Activated CD4-positive, CD25-positive, alpha-beta regulatory T cell treated with anti-CD3 and anti-CD28 coated beads, Interleukin-2, amount 50 U/mL, for 16 hours (primary cell): ENCODE measurements at regions not wholly inside any gene's neighbourhood (a gene's known extent, or its start where the extent isn't known, plus 50 kb on each side); places are given as distances from the start of the nearest gene placed in this dataset.

Experiments used
- DNase-seq: peaks from one replicate; pipeline ENCODE4 v3.0.0-alpha.2; 2020; ENCODE audit warnings: low read depth, low spot score

DNA sequence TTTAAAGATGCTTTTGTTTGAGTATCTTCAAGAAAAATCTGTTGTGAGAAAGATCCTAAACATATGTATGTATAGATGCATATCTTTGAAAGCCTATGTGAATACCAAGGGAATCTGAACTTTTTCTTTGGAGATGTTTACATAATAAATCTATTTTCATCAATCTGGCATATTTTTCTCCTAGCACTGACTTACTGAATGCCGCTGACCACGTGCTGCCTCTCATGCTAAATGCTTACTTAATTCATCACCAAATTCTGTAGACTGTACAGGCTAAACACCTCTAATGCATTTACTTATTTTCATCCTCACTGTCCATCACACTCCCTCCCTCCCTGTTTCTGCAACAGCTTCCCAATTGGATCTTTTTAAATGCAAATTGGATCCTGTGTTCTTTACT, 566.2 kb upstream of the WWC1 start:
- no peak for DNase-seq

DNA sequence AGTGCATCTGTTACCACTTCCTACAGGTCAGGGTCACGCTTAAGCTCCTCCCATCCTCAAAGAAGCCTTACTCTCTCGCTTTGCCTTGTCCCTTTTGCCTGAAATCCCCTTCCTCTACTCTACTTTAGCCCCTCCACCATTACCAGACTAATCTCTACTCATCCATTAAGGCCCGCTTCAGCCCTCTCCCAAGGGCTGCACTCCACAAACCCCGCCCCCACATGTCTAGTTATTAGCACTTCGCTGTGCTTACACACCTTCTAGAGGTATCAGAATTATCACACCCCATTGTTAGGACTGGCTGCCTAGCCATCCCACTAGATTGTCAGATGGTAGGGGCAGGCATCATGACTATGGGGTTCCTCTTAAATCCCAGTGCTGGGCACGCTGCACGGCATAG, 565.7 kb upstream of the WWC1 start:
- no peak for DNase-seq

DNA sequence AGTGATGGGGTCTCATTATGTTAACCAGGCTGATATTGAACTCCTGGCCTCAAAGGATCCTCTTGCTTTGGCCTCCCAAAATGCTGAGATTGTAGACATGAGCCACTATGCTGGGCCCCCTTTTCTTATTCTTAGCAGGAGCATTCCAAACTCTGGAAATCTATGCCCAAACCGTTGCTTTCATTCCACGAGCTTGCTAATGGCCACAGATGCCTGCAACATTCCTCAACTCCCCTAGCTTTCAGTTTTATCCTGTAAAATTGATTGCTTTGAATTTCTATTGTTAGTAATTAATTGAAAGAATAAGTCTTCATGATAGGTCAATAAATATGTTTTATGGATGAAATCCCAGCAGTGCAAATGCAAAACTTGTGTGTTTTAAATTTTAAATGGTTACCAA, 564.8 kb upstream of the WWC1 start:
- no peak for DNase-seq

DNA sequence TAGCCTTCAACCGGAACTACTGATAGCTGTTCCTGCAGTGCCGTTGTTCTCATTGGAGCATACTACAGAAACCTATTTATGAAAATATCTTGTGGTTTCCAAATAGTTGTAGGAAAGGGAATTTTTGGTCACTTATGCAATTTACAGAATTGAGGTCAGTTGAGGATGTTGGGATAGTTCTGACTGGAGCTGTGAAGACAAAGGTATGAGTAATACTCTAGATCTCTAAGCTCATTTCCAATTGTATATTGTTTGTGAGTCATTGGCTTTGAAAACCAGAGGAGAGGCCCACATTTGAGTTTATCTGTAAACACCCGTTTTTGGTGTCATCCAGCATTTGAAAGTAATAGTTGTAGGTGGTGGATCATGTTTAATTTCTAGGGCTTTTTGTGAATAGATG, 561.3 kb upstream of the WWC1 start:
- no peak for DNase-seq

DNA sequence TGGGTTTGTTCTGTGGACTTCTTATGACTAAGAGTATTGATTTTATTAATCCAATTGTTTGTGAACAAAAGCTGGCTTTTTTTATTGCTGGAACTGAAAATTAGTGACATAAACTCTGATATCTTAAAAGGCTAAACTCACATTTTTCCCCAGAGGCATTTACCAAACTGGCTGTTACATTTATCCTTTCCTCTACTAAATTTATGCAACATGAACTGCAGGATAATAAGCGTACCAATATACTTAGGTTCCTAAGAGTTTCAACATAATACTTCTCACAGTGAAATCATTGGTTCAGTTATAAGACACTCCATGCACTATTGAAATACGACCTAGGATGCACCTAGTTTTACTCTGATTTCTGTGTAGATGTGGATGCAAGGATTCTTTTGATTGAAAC, 560.8 kb upstream of the WWC1 start:
- DNase-seq, result no peak

DNA sequence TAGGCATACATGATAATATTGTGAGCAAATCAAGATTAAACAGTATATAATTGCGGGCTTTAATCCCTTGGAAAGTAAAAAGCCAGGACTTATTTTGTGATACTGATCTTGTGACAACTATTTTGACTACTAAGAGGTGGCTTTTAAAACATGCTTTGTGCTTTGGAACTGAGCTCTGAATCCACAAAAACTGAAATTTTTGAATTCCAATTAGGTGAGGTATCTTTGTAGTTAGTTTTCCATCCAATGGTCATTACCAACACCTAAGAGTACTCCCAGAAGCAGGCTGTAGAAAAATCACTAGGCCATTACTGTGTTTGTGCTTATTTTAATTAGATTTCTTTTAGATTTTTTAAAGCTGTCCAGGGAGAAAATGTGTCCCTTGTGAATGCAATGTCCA, 559.5 kb upstream of the WWC1 start:
- no peak for DNase-seq

DNA sequence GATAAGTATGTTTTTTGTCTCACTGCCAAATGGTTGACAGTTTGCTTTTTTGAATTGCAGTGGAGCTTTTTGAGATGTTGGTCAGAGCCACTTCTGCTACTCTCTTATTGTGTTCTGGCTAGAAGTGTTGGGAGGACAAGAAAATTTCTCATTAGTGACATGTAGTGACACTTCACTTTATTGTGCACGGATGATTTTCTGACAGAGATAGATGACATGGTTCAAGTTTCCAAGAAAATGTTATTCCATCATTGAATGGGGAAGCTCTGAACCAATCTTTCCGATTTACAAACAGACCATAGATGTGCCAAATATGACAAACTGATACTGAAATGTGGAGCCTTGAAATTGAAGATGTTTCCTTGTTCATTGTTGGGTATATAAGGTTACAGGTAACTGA, 558.9 kb upstream of the WWC1 start:
- no peak for DNase-seq

DNA sequence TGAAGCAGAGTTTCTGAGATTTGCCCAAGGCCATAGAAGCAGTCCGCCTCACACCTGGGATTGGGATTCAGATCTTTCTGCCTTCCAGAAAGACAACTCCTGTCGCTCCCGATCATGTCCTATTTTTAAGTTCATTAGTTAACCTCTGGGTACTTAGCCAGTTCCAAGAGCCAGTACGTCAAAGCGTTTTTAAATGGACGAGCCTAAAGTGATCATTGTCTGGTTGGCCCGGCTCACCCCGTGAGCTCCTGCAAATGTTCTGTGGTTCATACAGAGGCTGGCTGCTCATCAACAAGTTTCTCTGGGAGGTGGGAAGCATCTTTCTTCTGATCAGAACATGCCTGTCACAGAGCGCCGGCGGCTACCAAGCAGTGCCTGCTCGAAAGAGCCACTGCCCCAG, 554.5 kb upstream of the WWC1 start:
- no peak for DNase-seq

DNA sequence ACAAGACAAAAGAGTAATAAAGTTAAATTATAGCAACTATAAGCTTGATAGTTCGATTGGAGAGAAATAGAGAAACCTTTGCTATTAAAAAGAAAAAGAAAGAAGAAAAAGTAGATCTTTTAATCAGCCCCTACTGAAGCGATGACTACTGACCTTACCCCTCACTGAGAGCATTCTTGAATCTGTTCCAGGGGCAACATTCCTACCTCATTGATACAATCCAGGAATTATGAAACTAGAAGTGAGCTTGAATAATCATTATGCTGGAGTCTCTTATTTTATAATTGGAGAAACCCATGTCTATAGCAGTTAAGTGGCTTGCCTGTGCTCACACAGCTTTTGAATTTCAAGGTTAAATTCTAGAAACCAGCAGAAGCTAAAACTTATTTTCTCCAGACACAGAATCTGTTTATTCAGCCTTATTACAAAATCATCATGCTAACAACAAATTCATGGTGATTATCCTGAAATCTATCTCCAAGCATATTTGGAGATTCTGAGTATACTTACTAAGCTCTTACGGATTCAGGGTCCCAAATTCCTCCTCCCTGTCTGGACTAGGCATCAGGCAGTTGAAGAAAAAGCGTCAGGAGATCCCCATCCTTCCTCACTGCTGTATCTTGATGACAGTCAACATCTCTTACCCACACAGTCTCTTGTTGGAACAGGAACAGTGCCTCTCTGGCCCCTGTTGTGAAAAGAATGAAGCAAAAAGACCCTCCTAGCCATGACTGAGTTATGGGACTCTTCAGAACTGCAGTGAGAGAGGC, 547.6 kb upstream of the WWC1 start:
- DNase-seq, result no peak

DNA sequence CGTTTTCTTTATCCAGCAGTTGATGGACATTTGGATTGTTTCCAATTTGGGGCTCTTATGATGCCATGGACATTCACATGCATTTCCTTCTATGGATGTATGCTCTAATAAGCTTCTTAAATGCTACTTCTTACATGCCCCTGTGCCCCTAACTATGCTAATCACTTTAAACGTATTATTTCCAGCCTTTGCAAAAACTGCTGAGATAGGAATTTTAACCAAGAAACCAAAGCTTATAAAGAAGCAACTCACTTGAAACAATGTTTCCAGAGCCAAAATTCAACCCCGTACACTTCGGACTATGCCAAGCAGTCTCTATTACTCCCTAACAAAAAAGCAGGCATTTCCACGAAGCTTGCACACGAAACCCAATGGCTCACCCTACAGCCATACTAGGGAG, 545.6 kb upstream of the WWC1 start:
- no peak for DNase-seq

DNA sequence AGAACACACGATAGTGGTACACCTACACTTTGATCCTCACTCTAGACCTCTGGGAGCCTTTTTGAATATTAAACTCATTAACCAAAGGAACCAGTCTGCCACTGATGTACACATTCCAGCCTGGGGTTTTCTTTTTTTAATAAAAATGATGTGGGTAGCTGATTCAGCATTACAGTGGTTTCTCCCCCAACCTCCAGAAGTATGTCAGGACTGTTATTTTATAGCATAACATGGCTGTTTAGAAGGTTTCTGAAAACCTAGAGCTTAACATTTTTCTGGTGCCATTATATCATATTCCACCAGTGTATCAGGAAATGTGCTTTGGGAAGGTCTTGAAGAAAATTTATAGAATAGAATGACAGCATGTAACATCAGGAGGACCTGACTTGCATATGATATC, 540.9 kb upstream of the WWC1 start:
- no peak for DNase-seq

DNA sequence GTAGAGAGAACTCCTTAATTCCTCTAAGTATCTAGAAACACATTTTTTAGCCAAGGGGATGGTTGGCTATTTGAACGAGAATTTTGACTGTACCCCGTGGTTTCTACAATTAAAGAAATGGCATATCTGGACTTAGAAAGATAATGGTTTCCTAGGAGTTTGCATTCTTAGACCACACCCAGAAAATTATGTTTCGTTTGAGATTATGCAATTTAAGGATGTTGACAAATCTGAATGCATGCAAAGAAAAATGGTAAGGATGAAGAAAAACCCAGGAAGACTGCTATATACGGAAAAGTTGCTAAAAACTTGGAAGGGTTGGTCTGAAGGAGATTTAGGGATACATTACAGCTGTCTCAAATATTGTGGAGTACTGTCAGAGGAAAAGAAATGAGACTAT, 538.5 kb upstream of the WWC1 start:
- DNase-seq, result no peak

DNA sequence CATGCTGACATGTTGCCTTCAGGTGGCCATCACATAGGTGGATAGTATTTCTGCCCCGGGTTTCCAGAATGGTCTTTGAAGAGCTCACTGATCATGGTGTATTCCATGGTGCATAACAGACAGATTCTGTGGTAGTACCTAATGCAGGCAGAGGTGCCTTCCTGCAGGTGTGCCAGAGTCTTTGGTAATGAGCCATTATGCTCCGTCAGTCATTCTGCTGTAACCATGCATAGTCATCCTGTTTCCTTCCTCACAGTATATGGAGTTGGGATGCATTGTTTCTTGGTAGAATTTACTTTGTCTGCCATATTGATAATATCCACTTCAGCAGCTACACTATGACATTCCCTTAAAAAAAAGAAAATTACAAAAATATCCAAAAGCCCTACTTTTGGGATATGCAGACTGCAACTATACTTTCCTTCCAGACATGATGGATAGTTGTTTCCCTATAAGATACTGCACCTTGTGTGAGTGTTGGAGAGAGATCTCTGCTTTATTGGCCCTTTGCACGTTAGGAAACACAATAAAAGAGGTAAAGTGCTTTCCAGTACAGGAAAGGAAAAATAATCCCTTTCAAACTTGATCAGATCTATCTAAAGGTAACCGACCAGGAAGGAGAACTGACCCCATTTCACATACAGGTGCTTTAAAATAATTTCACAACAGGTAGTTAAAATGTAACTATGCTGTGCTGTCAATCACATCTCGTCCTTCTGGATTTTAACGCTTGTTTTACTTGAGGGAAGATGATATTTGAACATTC, 537.5 kb upstream of the WWC1 start:
- no peak for DNase-seq

DNA sequence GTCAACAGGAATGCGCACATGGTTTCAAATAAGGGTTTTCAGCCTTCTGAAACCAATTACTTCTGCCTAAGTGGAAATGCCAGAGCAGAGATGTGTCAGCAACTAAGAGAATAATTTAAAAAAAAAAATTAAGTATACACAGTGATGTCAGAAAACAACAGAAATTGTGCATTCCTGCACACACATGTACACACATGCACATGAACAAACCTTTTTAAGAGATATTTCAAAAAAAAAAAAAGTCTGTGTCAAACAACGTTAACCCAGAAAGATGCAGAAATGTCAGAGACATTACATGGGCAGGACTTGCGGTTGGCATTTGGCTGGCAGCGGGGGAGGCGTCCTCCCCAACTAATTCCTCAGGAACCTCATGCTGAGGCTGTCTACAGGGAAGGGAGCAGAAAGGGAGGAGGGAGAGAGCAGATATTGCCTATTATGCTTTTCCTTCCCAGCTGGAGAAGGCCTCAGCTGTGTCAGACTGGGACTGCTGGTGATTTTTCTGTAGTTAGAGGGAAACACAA, 536.9 kb upstream of the WWC1 start:
- no peak for DNase-seq

DNA sequence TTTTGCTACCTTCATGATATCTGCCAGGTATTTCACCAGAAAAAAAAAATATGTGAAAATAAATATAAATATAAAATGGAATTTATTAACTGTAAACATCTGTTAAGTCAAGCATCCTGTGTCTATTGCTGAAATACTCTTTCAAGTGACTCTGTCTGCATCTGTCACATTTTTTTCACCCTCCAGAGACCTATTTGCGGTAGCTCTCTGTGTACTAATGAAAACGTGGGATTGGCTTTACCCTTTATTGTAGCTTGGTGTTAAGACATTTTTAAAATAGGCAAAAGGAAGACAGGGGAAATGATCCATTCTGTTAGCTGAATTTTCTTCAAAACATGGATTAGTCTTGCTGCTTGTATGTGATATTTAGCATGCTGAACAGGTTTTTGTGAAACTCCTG, 536.0 kb upstream of the WWC1 start:
- no peak for DNase-seq

DNA sequence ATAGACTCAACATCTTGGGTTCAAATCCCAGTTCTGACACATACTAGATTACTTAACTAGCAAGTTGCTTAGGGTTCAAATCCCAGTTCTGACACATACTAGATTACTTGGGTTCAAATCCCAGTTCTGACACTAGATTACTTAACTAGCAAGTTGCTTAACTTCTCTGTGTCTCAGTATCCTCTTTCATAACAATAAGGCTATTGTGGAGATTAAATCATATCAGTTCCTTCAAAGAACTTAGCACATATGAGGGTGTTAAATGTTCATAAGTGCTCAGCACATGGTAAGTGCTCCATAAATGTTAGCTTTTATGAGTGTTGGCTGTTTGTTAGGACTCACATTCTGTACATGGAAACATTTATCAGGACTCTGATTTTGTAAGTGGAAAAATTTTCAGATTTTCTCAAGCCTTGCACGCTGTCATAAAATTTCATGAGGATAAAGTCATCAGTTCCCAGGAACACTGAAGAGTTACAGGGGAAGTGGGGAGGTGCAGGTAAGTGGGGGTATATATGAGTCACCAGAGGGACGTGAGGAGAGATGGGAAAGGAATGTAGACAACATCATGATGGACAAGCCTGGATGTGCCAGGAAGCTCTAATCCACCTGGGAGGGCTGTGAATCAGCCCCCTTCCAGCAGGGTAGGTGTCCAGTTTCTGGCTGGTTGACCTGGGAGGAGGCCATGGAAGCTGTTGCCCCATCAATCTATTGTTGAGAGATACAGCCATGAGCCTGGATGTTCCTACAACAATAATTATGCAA, 532.2 kb upstream of the WWC1 start:
- no peak for DNase-seq

DNA sequence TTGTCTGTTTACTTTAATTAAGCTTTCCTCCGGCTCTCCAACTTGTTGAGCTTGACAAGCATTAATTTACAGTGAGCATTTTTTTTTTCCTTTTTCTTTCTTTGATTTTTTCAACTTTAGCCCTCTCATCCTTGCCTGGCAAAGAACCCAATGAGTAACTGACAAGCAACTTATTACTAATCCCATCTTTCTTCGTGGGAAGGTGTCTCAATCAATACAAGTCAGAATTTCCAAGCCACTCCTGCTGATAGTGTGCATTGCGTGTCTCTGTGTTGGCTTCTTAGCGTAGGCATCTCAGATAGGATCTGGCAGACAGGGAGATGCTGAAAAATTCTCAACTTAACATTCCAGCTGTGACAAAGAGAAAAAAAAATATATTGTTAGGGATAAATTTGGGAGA, 527.7 kb upstream of the WWC1 start:
- DNase-seq, result no peak

DNA sequence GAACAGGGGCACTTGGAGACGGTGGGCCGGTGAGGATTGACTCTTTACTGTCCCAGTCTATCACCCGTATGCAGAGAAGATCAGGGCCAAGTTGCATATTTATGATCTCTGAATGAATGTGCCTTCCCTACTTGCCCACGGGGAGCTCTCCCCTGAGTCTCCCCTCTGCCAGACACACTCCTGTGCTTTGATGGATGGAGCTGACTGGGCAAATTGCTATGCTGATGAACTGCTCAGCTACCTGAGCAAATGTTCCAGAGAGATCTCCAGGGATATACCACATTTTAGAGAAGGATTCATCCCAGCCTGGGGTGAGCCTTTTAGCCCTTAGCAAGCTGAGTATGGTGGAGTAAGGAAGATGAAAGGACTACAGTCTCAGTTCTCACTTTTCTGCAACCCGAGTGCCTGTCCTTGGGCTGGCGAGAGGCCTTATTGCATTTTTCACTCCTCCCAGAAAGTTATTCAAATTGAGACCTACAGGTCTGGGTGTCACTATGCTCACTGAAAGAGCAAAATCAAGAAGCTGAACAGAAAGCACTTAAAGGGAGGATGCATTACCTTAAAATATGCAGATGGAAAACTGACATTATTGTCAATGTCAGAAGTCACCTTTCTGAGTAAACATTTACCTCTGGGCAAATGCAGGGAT, 526.7 kb upstream of the WWC1 start:
- no peak for DNase-seq

DNA sequence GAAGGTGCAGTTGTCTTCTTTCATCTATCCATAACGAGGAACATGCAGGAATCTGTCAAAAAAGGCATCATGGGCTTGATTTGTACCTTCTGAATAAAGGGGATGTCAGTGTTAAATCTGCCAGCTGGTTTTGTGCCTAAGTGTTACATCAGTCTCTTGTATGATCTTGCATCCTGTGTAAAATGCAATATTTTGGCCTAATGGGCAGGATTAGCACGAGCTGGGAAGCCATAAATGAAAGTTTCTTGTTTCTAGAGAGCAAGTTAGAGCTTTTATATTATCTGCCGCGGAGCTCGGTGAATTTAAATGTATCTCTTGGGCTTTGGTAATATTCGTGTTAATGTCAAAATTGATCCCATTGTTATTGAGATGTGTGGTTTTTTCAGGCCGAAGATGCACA, 526.1 kb upstream of the WWC1 start:
- no peak for DNase-seq

DNA sequence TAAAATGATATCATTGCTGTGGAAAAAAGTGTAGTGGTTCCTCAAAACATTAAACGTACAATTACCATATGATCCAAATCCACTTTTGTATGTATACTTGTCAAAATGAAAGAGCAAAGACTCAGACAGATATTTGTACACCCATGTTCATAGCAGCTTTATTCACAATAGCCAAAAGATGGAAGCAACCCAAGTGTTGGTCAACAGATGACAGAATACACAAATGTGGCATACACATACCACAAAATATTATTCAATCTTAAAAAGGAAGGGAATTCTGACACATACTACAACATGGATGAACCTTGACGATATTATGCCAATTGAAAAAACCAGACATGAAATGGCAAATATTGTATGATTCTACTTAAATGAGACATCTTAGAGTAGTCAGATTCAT, 524.5 kb upstream of the WWC1 start:
- no peak for DNase-seq

DNA sequence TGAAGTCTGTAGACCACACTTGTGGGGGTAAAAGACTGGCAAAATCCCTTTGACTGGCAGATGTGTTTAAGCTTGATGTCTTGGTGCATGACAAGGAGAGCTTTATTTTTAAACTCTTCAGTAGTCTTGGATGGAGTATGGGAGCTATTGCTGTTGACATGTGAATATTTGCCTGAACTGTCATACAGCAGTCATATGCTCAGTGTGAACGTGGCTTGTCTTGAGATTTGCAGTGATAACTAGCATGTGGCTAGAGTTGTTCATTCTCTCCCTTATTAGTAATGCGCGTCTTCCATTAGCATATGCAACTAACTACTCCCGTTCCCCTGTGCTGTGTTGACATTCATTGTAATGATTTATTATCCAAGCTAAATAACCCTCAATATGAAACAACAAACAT, 523.6 kb upstream of the WWC1 start:
- no peak for DNase-seq

DNA sequence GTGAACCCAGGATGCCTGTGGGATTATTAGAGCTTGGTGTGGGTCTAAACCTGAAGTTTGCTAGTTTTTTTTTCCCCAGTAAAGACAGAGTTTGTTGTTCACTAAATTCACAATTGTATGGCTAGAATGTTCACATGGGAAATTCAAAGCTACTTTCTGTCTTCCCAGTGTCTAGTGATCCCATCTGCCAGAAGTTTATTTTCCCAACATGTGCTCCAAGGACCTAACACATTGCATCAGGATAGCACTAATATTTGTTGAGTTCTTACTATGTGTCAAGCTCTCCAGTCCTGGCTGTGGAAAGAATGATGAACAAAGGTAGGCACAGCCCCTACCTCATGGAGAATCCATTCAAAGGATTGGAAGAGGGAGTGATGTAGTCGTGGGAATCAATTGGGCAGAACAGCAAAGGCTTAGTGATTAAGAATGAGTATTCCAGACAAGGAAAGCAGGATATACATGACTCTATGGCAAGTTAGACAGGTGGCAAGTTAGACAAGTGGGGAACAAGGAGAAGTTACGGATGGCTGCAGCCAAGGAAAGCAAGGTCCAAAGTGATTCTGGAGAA, 521.5 kb upstream of the WWC1 start:
- no peak for DNase-seq
